HG03469 (cell line): ENCODE measurements at regions not wholly inside any gene's neighbourhood (a gene's known extent, or its start where the extent isn't known, plus 50 kb on each side); places are given as distances from the start of the nearest gene placed in this dataset.

Experiments used
- ATAC-seq: cut with Tn5 transposase; IDR thresholded peaks from one replicate; pipeline ENCODE4 v1.9.1; 2021; ENCODE audit warnings: mild to moderate bottlenecking, moderate library complexity, moderate number of reproducible peaks; ENCODE audit not compliant: unreplicated experiment

GRCh38 chr4:159497936-159498335, 395.1 kb downstream of the RAPGEF2 start:
- ATAC-seq = no peak

- no peak for ATAC-seq
Observed at GRCh38 chr4:159498446-159499115, 395.7 kb downstream of the RAPGEF2 start.

GRCh38 chr4:159500861-159501260, 398.0 kb downstream of the RAPGEF2 start:
- ATAC-seq = no peak

DNA sequence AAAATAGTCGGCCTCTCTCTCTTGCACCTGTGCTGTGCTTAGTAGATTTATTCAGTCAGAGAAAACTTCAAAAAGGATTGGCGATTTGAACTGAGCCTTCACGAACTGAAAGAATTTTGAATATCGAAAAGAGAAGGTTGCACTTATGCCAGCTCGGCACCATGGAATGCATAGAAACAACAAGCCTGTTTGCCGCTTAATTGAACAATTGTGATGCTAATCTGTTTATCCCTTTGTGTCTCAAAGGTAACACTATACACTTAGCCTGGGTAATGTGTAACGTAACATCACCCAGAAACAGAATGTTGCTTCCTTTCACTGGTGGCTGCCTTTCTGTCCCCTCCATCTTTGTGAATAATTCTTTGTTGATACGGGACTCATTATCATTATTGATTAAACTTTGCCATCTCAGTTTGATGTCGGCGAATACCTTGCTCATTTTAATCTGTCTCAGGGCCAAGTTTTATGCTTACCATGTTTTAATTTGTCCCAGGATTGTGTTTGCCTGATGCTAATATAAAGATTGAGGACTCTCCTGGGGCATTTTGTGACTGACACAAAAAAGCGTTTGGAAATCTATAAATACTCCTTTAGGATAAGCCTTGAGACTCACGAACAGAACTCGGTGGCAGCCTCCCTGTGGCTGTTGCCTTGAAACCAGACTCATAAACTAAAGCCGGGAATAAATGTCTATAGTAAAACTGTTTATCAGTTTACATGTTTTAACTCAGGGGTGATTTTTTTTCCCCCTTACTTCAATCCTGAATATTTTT, 400.5 kb downstream of the RAPGEF2 start:
- ATAC-seq = no peak

DNA sequence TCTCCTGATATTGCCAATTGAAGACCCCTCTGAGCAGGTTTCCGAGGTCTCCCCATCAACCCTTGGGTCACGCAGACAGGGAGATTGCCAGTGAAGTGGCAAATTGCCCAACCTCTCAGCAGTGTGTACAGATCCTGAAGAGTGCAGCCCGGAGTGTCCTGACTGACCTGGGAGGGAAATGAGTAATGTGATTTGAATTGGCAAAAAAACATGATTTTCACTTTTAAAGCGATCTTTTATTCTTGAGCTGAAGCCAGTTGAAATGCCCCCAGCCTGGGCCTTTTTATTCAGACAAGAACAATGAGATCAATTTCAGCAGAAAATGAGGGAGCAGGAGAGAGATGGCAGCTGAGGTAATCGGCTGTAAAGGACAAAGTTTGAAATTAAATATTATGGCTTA, 401.8 kb downstream of the RAPGEF2 start:
- no peak for ATAC-seq

GRCh38 chr4:159505266-159505975, 402.5 kb downstream of the RAPGEF2 start:
- ATAC-seq = no peak

DNA sequence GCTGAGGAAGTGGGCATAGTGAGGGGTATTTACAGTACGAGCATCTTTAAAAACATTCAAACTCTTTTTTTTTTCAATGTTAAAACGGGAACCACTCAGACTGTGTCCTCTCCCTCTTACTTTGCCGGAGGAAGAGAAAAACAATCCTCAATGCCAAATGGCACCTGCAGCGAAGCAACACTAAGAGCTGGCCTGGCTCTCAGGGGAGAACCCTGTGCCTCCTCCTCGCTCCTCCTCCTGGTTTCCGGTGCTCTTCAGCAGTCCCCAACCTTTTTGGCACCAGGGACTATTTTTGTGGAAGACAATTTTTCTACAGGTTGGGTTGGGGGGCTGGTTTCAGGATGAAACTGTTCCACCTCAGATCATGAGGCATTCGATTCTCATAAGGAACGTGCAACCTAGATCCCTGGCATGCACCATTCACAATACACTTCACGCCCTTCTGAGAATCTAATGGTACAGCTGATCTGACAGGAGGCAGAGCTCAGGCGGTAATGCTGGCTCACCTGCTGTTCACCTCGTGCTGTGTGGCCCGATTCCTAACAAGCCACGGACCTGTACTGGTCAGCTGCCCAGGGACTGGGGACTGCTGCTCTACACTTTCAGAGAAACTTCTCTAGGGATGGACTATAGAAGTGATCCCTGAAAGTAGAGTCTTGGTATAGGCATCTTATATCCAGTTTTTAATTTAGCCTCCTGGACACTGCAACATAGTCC, 404.1 kb downstream of the RAPGEF2 start:
- no peak for ATAC-seq

DNA sequence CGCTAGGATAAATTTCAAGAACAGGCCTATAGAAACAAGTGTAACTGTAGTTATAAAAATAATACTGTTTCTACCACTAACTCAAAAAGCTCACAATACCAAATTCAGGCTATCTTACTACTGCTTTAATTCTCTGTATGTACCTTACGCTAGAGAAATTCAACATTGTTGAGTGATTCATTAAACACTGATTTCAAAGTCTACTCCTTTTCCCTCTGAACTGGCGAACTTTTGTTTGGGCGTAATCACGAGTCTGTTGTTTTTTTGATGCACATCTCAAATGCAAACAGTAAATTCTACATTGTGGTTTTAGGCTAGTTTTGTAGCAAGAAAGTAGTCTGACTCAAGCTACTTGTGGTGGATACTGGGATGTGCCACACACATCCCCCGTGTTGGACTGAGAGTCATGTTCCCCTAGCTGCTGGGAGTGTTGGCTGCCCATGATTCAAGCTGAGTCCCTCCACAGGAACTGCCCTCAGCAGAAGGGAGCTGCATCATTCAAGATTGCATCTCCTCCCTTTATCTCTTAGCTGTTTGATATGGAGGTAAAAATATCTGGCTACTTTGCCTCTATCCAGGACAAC, 406.1 kb downstream of the RAPGEF2 start:
- ATAC-seq = no peak

- no peak for ATAC-seq
Observed at GRCh38 chr4:159512348-159512747, 409.5 kb downstream of the RAPGEF2 start.

DNA sequence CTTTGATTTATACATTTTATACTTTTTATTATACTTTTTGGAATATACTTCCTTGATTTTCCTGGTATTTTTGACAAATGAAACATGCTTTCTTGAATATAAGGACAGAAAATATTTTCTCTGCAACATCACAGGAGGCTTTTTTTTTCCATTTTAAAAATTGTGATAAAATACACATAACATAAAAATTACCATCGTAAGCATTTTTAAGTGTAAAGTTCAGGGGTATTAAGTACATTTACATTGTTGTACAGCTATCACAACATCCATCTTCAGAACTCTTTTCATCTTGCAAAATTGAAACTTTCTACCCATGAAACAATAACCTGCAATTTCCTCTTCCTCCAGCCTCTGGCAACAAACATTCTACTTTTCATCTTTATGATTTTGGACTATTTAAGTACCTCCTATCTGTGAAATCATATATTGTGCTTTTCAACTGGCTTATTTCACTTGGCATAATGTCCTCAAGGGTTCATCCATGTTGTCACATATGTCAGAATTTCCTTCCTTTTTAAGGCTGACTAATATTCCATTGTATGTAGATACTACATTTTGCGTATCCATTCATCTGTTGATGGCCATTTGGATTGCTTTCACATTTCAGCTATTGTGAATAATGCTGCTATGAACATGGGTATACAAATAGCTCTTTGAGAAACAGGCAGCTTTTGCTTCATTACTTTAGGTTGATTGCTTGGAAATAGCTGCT, 412.6 kb downstream of the RAPGEF2 start:
- ATAC-seq = no peak

DNA sequence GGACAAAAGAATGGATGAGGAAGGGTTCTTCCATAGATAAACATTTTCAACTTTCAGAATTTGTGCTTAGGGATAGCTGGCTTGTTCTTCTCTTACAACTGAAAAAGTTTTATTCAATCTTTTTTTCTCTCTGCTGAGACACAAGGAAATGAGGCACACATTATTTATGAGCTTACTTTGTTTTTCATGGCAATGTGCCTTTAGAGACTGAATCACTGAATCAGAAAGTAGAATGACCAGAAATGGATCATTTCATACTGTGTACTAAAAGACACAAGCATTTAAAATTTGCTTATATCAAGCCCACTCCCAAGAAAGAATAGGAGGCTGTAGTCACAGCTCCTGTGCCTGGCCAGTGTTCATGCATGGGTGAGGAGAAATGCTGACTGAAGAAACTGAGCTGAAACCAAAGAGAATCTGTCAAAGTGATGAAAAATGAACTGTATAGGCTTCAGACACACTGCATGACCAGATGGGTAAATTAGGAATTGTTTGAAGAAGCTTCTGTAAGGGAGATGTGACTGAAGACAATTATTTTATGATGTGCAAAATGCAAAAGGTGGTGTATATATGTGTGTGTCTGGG, 413.8 kb downstream of the RAPGEF2 start:
- ATAC-seq = no peak

- ATAC-seq = no peak
Observed at GRCh38 chr4:159520074-159520473, 417.2 kb downstream of the RAPGEF2 start.

- ATAC-seq = no peak
Observed at GRCh38 chr4:159526172-159526571, 423.3 kb downstream of the RAPGEF2 start.

- ATAC-seq = no peak
Observed at GRCh38 chr4:159534655-159535054, 431.8 kb downstream of the RAPGEF2 start.

GRCh38 chr4:159538556-159538955, 435.7 kb downstream of the RAPGEF2 start:
- ATAC-seq = no peak

DNA sequence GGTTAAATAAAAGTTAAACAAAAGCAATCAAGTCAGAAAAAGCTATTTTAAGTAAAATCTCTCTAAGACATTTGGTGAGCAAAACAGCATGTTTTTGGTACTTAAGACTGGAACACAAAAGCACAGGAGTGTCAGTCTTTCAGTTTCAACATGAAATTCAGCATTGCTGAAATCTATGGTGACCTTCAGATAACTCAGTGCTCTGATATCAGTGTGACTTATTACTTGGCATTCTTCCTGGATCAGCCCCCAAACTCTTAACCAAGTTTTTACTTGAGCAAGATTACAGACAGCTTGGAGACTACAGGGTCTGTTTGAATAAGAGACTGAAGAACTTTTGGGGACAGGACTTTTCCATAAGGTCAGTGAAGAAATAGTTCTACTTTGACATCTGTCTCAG, 437.2 kb downstream of the RAPGEF2 start:
- no peak for ATAC-seq

DNA sequence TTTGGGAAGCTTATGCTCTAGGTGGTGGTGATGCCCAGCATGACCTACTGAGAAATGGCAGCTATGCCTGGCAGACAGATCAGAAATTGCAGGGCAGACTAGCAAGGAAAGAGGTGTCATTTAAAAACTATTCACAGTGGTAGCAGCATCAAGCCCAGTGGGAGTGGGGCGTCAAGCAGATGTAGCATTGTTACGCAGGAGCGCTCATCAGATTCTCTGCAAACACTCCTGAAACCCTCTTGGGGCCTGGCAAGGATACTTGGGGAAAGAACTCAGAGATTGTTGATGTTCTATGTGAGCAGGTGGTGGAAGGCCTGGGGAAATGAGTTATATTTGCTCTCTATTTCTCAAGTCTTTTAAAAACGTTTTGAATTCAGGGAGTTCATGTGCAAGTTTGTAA, 437.6 kb downstream of the RAPGEF2 start:
- ATAC-seq = no peak

- no peak for ATAC-seq
Observed at GRCh38 chr4:159541143-159541542, 438.3 kb downstream of the RAPGEF2 start.

DNA sequence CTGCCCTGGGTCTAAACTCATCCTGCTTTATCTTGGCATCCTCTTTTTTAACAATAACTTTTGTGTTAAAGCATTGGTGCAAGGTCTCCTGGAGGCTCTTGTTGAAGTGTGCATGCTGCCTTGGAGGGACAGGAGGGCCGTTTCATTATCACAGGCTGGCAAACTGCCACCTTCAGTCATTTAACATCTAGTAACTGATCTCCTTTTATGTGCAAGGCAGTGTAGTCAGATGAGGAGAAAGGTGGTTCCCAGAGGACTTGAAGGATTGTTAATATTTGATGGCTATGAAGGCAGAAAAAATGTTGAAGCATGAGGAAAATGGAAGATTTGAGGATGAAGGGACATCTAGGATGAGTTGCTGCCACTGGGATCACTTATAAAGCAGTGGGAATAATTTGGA, 439.4 kb downstream of the RAPGEF2 start:
- no peak for ATAC-seq

DNA sequence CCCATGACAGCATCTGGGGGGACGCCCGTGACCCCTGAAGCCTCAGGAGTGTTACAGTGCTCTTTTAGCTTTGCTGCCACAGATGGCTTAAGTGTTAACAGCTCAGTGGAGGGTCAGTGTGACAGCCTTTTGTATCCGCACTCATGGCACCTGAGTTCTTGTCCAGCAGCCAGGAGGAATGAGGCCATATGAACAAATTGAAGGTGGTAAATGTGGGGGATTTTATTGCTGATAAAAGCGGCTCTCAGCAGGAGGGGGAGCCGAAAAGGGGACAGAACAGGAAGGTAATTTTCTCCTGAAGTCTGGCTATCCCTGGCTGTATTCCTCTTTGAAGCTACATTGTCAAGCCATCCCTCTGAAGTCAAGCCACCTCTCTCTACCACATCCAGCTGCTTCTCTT, 441.0 kb downstream of the RAPGEF2 start:
- no peak for ATAC-seq
